GM23338 (cell line): ENCODE measurements at regions not wholly inside any gene's neighbourhood (a gene's known extent, or its start where the extent isn't known, plus 50 kb on each side); places are given as distances from the start of the nearest gene placed in this dataset.

ENCODE experiments used
- ATAC-seq: fragments of 200-7000 bp; cut with Tn5 transposase; 3 replicates; pipeline ENCODE4 v1.9.1; 2020
- DNase-seq: peaks from one replicate; pipeline ENCODE4 v3.0.0-alpha.2; 2015; ENCODE audit warnings: low spot score
- H2AFZ ChIP-seq: fragments of 200-600 bp; sonication (generic); 2 replicates; pipeline ENCODE4 v1.8.0; 2016; ENCODE audit warnings: antibody characterized with exemption, mild to moderate bottlenecking, moderate library complexity
- H3F3A ChIP-seq: fragments of 200-600 bp; sonication (generic); replicated peaks from 2 replicates; pipeline ENCODE4 v1.8.0; 2017; ENCODE audit warnings: antibody characterized with exemption, mixed run types, low read depth
- H3K27ac ChIP-seq: fragments of 200-600 bp; sonication (generic); 2 replicates; pipeline ENCODE4 v1.6.1; 2016; ENCODE audit warnings: low read depth
- H3K27me3 ChIP-seq: fragments of 200-600 bp; sonication (generic); 2 replicates; pipeline ENCODE4 v1.8.0; 2016; ENCODE audit warnings: mild to moderate bottlenecking, mixed run types, moderate library complexity; ENCODE audit not compliant: insufficient read depth
- H3K36me3 ChIP-seq: fragments of 200-600 bp; sonication (generic); 2 replicates; pipeline ENCODE4 v1.8.0; 2016; ENCODE audit warnings: mild to moderate bottlenecking; ENCODE audit not compliant: insufficient read depth
- H3K4me1 ChIP-seq: fragments of 200-600 bp; sonication (generic); 2 replicates; pipeline ENCODE4 v1.8.0; 2016; ENCODE audit warnings: mild to moderate bottlenecking, moderate library complexity; ENCODE audit not compliant: insufficient read depth
- H3K4me2 ChIP-seq: fragments of 200-600 bp; sonication (generic); 2 replicates; pipeline ENCODE4 v1.7.1; 2017; ENCODE audit warnings: mixed run types
- H3K4me3 ChIP-seq: fragments of 200-600 bp; sonication (generic); 2 replicates; pipeline ENCODE4 v1.6.1; 2016; ENCODE audit warnings: mixed run types
- H3K79me2 ChIP-seq: fragments of 200-600 bp; sonication (generic); replicated peaks from 2 replicates; pipeline ENCODE4 v1.8.0; 2017; ENCODE audit warnings: mild to moderate bottlenecking; ENCODE audit not compliant: insufficient read depth
- H3K9me2 ChIP-seq: fragments of 200-600 bp; sonication (generic); 2 replicates; pipeline ENCODE4 v1.8.0; 2017; ENCODE audit not compliant: insufficient read depth
- H4K20me1 ChIP-seq: fragments of 200-600 bp; sonication (generic); replicated peaks from 2 replicates; pipeline ENCODE4 v1.8.0; 2017; ENCODE audit warnings: mild to moderate bottlenecking; ENCODE audit not compliant: insufficient read depth
- H3K27ac Mint-ChIP-seq: 2 replicates; pipeline ENCODE4 v1.8.0; 2020; ENCODE audit warnings: inconsistent platforms, mild to moderate bottlenecking, moderate library complexity, mixed read lengths
- H3K27me3 Mint-ChIP-seq: 3 replicates; pipeline ENCODE4 v1.8.0; 2022; ENCODE audit warnings: low read depth, mild to moderate bottlenecking, moderate library complexity, mixed read lengths, inconsistent platforms; ENCODE audit not compliant: insufficient read depth, poor library complexity
- H3K36me3 Mint-ChIP-seq: 3 replicates; pipeline ENCODE4 v1.8.0; 2021; ENCODE audit warnings: low read depth, mild to moderate bottlenecking, inconsistent platforms, moderate library complexity, mixed read lengths
- H3K4me1 Mint-ChIP-seq: 3 replicates; pipeline ENCODE4 v1.8.0; 2020; ENCODE audit warnings: mild to moderate bottlenecking, inconsistent platforms, mixed read lengths
- H3K4me3 Mint-ChIP-seq: 3 replicates; pipeline ENCODE4 v1.8.0; 2021; ENCODE audit warnings: moderate library complexity, mild to moderate bottlenecking, inconsistent platforms, mixed read lengths
- H3K9me3 Mint-ChIP-seq: 3 replicates; pipeline ENCODE4 v1.8.0; 2020; ENCODE audit warnings: moderate library complexity, mild to moderate bottlenecking, inconsistent platforms, mixed read lengths
- CREB1 ChIP-seq: fragments of 250-450 bp; sonication (Bioruptor Pico); IDR thresholded peaks from 2 replicates; pipeline ENCODE4 v1.5.0; 2020; ENCODE audit warnings: low read depth, mild to moderate bottlenecking, moderate library complexity
- ETS1 ChIP-seq: IDR thresholded peaks from 2 replicates; pipeline ENCODE4 v1.6.1; 2016; ENCODE audit warnings: antibody characterized with exemption
- EZH2 ChIP-seq: fragments of 200-600 bp; sonication (generic); IDR thresholded peaks from one replicate; pipeline ENCODE4 v1.8.0; 2017; ENCODE audit warnings: antibody characterized with exemption, mild to moderate bottlenecking, low read depth; ENCODE audit not compliant: unreplicated experiment
- EZH2phosphoT487 ChIP-seq: fragments of 200-600 bp; sonication (generic); IDR thresholded peaks from one replicate; pipeline ENCODE4 v1.8.1; 2018; ENCODE audit warnings: antibody characterized with exemption; ENCODE audit not compliant: unreplicated experiment
- NANOG ChIP-seq: IDR thresholded peaks from 2 replicates; pipeline ENCODE4 v1.6.1; 2016; ENCODE audit warnings: antibody characterized with exemption, borderline replicate concordance
- ZNF462 ChIP-seq: fragments of 250-450 bp; sonication (Bioruptor Pico); IDR thresholded peaks from 2 replicates; pipeline ENCODE4 v1.5.0; 2020; ENCODE audit warnings: mild to moderate bottlenecking, moderate library complexity

GRCh38 chr15:39251413-39252133, 329.3 kb upstream of the THBS1 start:
- Histone ChIP-seq H3K4me2 (no peak overlapping the region), H3F3A (no peaks in the 10 kb centered on the region), H3K27me3 (no peaks in the 10 kb centered on the region), H3K4me3 (no peak overlapping the region), H3K79me2 (no peaks in the 10 kb centered on the region), H2AFZ (no peak overlapping the region), H3K9me2 (no peaks in the 10 kb centered on the region), H3K36me3 (no peaks in the 10 kb centered on the region), H3K4me1 (peaks cover 4% of the 10 kb centered on the region; the same call in 1 of the 2 replicates), H3K27ac (no peak overlapping the region), H4K20me1 (no peaks in the 10 kb centered on the region)
- no peak overlapping the region for H3K4me3 Mint-ChIP-seq
- DNase-seq (no peak), ATAC-seq (no peak)
- no peak for TF ChIP-seq CREB1 (CRISPR knock-in tag)
- no peak for TF ChIP-seq EZH2
- no peaks in the 10 kb centered on the region for H3K9me3 Mint-ChIP-seq
- peaks cover 4% of the 10 kb centered on the region; the same call in 2 of the 3 replicates for H3K4me1 Mint-ChIP-seq
- H3K27me3 Mint-ChIP-seq: peaks cover 3% of the 10 kb centered on the region
- H3K27ac Mint-ChIP-seq: no peak overlapping the region
- H3K36me3 Mint-ChIP-seq: no peaks in the 10 kb centered on the region

- Histone ChIP-seq H3K27ac (no peak overlapping the region), H2AFZ (no peak overlapping the region)
- H3K9me3 Mint-ChIP-seq: no peaks in the 10 kb centered on the region
These were observed 328.8 kb upstream of the THBS1 start for GRCh38 chr15:39252134-39252470.

GRCh38 chr15:39253552-39253951, 327.3 kb upstream of the THBS1 start:
- Histone ChIP-seq H3K4me2 (no peak overlapping the region), H3K27me3 (no peaks in the 10 kb centered on the region), H3K79me2 (no peaks in the 10 kb centered on the region), H3K4me1 (no peaks in the 10 kb centered on the region), H3K9me2 (no peaks in the 10 kb centered on the region), H2AFZ (no peak overlapping the region), H3K36me3 (no peaks in the 10 kb centered on the region), H3F3A (no peaks in the 10 kb centered on the region), H3K4me3 (no peak overlapping the region), H4K20me1 (no peaks in the 10 kb centered on the region), H3K27ac (no peak overlapping the region)
- Mint-ChIP-seq H3K9me3 (no peaks in the 10 kb centered on the region), H3K27me3 (peaks cover 3% of the 10 kb centered on the region), H3K4me1 (no peaks in the 10 kb centered on the region), H3K36me3 (no peaks in the 10 kb centered on the region), H3K4me3 (no peak overlapping the region), H3K27ac (no peak overlapping the region)
- TF ChIP-seq ETS1 (no peak), ZNF462 (CRISPR knock-in tag) (no peak)
- DNase-seq (no peak), ATAC-seq (no peak)

More at GRCh38 chr15:39252134-39252470, 328.8 kb upstream of the THBS1 start:
- ATAC-seq: no peak
- TF ChIP-seq EZH2phosphoT487 (no peak), NANOG (no peak)
- Mint-ChIP-seq H3K36me3 (no peaks in the 10 kb centered on the region), H3K27ac (no peak overlapping the region), H3K4me3 (no peak overlapping the region), H3K27me3 (peaks cover 3% of the 10 kb centered on the region), H3K4me1 (peaks cover 4% of the 10 kb centered on the region; the same call in 2 of the 3 replicates)
- H3K4me1 ChIP-seq: peaks cover 4% of the 10 kb centered on the region; the same call in 1 of the 2 replicates
- H3K79me2 ChIP-seq: no peaks in the 10 kb centered on the region
- no peaks in the 10 kb centered on the region for H4K20me1 ChIP-seq
- H3K4me2 ChIP-seq: no peak overlapping the region
- DNase-seq: no peak
- no peaks in the 10 kb centered on the region for H3K27me3 ChIP-seq
- no peak overlapping the region for H3K4me3 ChIP-seq
- no peaks in the 10 kb centered on the region for H3F3A ChIP-seq
- H3K36me3 ChIP-seq: no peaks in the 10 kb centered on the region
- H3K9me2 ChIP-seq: no peaks in the 10 kb centered on the region
